GM12878 (cell line): ENCODE measurements at regions not wholly inside any gene's neighbourhood (a gene's known extent, or its start where the extent isn't known, plus 50 kb on each side); places are given as distances from the start of the nearest gene placed in this dataset.

Experiments used
- ATAC-seq: fragments of 200-7000 bp; cut with Tn5 transposase; 3 replicates; pipeline ENCODE4 v1.9.1; 2020; ENCODE audit warnings: mild to moderate bottlenecking, moderate library complexity
- BruUV-seq: library from RNA; stranded (reverse); fragments of 400-500 nt; replicated peaks from 2 replicates; lab custom pipeline; 2021; lab: Mats Ljungman, UMichigan
- CTCF ChIA-PET: fragments of 300-600 bp; sonication (Branson Sonifier 250); formaldehyde crosslinking; extraction: SDS; loops from one replicate; lab custom pipeline; 2021; ENCODE audit warnings: inconsistent platforms; lab: Yijun Ruan, JAX
- POLR2A ChIA-PET: fragments of 350-600 bp; formaldehyde crosslinking; extraction: SDS; loops from one replicate; lab custom pipeline; 2021; ENCODE audit warnings: inconsistent platforms; lab: Charles Lee
- RAD21 ChIA-PET: fragments of 300-600 bp; sonication (Branson Sonifier 250); formaldehyde crosslinking; loops from one replicate; lab custom pipeline; 2023; ENCODE audit warnings: antibody characterized with exemption; ENCODE audit not compliant: unreplicated experiment; lab: Charles Lee
- SMC1A ChIA-PET: fragments of 300-600 bp; sonication (Branson Sonifier 250); formaldehyde crosslinking; loops from one replicate; lab custom pipeline; 2023; ENCODE audit not compliant: unreplicated experiment, uncharacterized antibody; lab: Charles Lee
- DNase-seq: peaks from one replicate; pipeline ENCODE4 v3.0.0-alpha.2; 2011; ENCODE audit warnings: low read depth, low spot score
- FAIRE-seq: peaks from 3 replicates; lab custom pipeline; 2011; peaks lifted over from hg19 to GRCh38; lab: Jason Lieb, UNC
- H2AFZ ChIP-seq: 2 replicates; pipeline ENCODE4 v1.6.0; 2011; ENCODE audit warnings: low read depth, low read length, control low read depth; ENCODE audit not compliant: control insufficient read depth
- H3K27ac ChIP-seq: 2 replicates; pipeline ENCODE4 v1.5.1; 2011; ENCODE audit warnings: control low read depth; ENCODE audit not compliant: control insufficient read depth, insufficient read depth
- H3K27me3 ChIP-seq, 2 experiments: replicated peaks in 1 of 2; 2 replicates each; pipeline versions ENCODE4 v1.6.0 to v1.6.1; 2011; ENCODE audit warnings: low read length in 1 of 2; ENCODE audit not compliant: control insufficient read depth in 2 of 2, insufficient read depth in 2 of 2
- H3K36me3 ChIP-seq, 2 experiments: 2 replicates each; pipeline ENCODE4 v1.5.1; 2011; ENCODE audit warnings: low read length in 1 of 2; ENCODE audit not compliant: control insufficient read depth in 2 of 2, insufficient read depth in 2 of 2
- H3K4me1 ChIP-seq: 2 replicates; pipeline ENCODE4 v1.6.1; 2011; ENCODE audit warnings: mild to moderate bottlenecking, low read length, moderate library complexity, mixed read lengths; ENCODE audit not compliant: control insufficient read depth, insufficient read depth
- H3K4me2 ChIP-seq: 2 replicates; pipeline ENCODE4 v1.6.0; 2011; ENCODE audit warnings: control low read depth; ENCODE audit not compliant: control insufficient read depth, insufficient read depth
- H3K4me3 ChIP-seq: fragments of 200-600 bp; sonication (generic); 2 replicates; pipeline ENCODE4 v1.5.1; 2016
- H3K79me2 ChIP-seq: 2 replicates; pipeline ENCODE4 v1.6.0; 2011; ENCODE audit warnings: low read length; ENCODE audit not compliant: control insufficient read depth, insufficient read depth
- H3K9ac ChIP-seq: 2 replicates; pipeline ENCODE4 v1.8.0; 2011; ENCODE audit warnings: low read length, control low read depth, mixed read lengths; ENCODE audit not compliant: control insufficient read depth, insufficient read depth
- H3K9me3 ChIP-seq: replicated peaks from 3 replicates; pipeline ENCODE4 v1.5.1; 2011; ENCODE audit warnings: mild to moderate bottlenecking, low read length; ENCODE audit not compliant: control insufficient read depth, insufficient read depth
- H4K20me1 ChIP-seq: 2 replicates; pipeline ENCODE4 v1.6.0; 2011; ENCODE audit not compliant: control insufficient read depth, insufficient read depth
- ATF7 ChIP-seq: fragments of 450-650 bp; IDR thresholded peaks from 2 replicates; pipeline ENCODE4 v1.6.1; 2016; ENCODE audit warnings: low read depth, mild to moderate bottlenecking
- CBX5 ChIP-seq: sonication (generic); IDR thresholded peaks from 2 replicates; pipeline ENCODE4 v1.6.1; 2016; ENCODE audit warnings: low read depth, moderate library complexity, mild to moderate bottlenecking, inconsistent platforms
- CUX1 ChIP-seq: IDR thresholded peaks from 2 replicates; pipeline ENCODE4 v1.6.1; 2012; ENCODE audit warnings: improper control_type of control experiment, low read depth, low read length; ENCODE audit not compliant: insufficient replicate concordance
- EZH2 ChIP-seq: IDR thresholded peaks from 2 replicates; pipeline ENCODE4 v1.6.1; 2012; ENCODE audit warnings: low read depth, mild to moderate bottlenecking, control low read depth, inconsistent platforms, low read length, borderline replicate concordance; ENCODE audit not compliant: control insufficient read depth
- IRF4 ChIP-seq: IDR thresholded peaks from 2 replicates; pipeline ENCODE4 v1.6.1; 2011; ENCODE audit warnings: low read depth, low read length
- MEF2A ChIP-seq: IDR thresholded peaks from 2 replicates; pipeline ENCODE4 v1.6.1; 2011; ENCODE audit warnings: low read depth, mild to moderate bottlenecking, low read length, moderate library complexity; ENCODE audit not compliant: insufficient read depth
- NR2C2 ChIP-seq: IDR thresholded peaks from 2 replicates; pipeline ENCODE4 v1.6.1; 2011; ENCODE audit warnings: borderline replicate concordance, low read depth; ENCODE audit not compliant: control insufficient read depth, insufficient read length
- RFX5 ChIP-seq: IDR thresholded peaks from 2 replicates; pipeline ENCODE4 v1.6.1; 2011; ENCODE audit warnings: low read depth, low read length, improper control_type of control experiment
- SKIL ChIP-seq: fragments of 450-650 bp; IDR thresholded peaks from 2 replicates; pipeline ENCODE4 v1.6.1; 2017; ENCODE audit warnings: mild to moderate bottlenecking, low read depth, inconsistent platforms; ENCODE audit not compliant: poor library complexity, severe bottlenecking
- SMAD1 ChIP-seq: fragments of 450-650 bp; IDR thresholded peaks from 2 replicates; pipeline ENCODE4 v1.6.1; 2018; ENCODE audit warnings: mild to moderate bottlenecking, low read depth; ENCODE audit not compliant: partially characterized antibody
- YBX1 ChIP-seq: fragments of 450-650 bp; IDR thresholded peaks from 2 replicates; pipeline ENCODE4 v1.6.1; 2016; ENCODE audit warnings: antibody characterized with exemption
- ZBED1 ChIP-seq: IDR thresholded peaks from 2 replicates; pipeline ENCODE4 v1.6.1; 2016; ENCODE audit warnings: borderline replicate concordance
- ZBTB33 ChIP-seq: fragments of 450-650 bp; IDR thresholded peaks from 2 replicates; pipeline ENCODE4 v1.6.1; 2017; ENCODE audit warnings: mild to moderate bottlenecking
- ZNF384 ChIP-seq: IDR thresholded peaks from 2 replicates; pipeline ENCODE4 v1.6.1; 2012; ENCODE audit warnings: low read depth, mild to moderate bottlenecking, low read length, improper control_type of control experiment, borderline replicate concordance
- ZZZ3 ChIP-seq: IDR thresholded peaks from 2 replicates; pipeline ENCODE4 v1.6.1; 2011; ENCODE audit warnings: low read depth; ENCODE audit not compliant: control insufficient read depth, insufficient read length
- WGBS: methylation state at CpG from one replicate; pipeline ENCODE4 v1.1.6; 2016; ENCODE audit warnings: low lambda C conversion rate; ENCODE audit not compliant: insufficient replicate concordance, insufficient coverage; ENCODE audit errors: missing lambda C conversion rate; 5-methylcytosine and 5-hydroxymethylcytosine counted together
- in situ Hi-C: fragments of 300-500 bp; cut with MboI; formaldehyde crosslinking; loops from 9 replicates; pipeline ENCODE4 v1.14.3; 2018; ENCODE audit warnings: mixed read lengths
- intact Hi-C: fragments of 100-400 bp; cut with micrococcal nuclease; formaldehyde crosslinking; loops from one replicate; pipeline ENCODE4 v1.14.2; 2022; ENCODE audit not compliant: unreplicated experiment

GRCh38 chr1:117683571-117684285 lies 77.9 kb downstream of the TENT5C start:
- Histone ChIP-seq H3K36me3 (no peaks in the 10 kb centered on the region), H3K4me2 (no peak overlapping the region), H3K4me3 (no peak overlapping the region), H3K27ac (no peak overlapping the region), H3K9me3 (no peaks in the 10 kb centered on the region), H2AFZ (no peak overlapping the region), H3K9ac (no peak overlapping the region), H3K27me3 (peaks cover 0 to 12% of the 10 kb centered on the region in 2 experiments; a peak in 3 of 4 replicates), H3K79me2 (no peaks in the 10 kb centered on the region), H4K20me1 (no peaks in the 10 kb centered on the region; the same call in 1 of the 2 replicates), H3K4me1 (no peaks in the 10 kb centered on the region)
- no peak for FAIRE-seq
- POLR2A ChIA-PET: no interaction called here
- CTCF ChIA-PET: no interaction called here
- RAD21 ChIA-PET: no interaction called here
- no peak for ATAC-seq
- in situ Hi-C loops (no loop called here), intact Hi-C loops (loop anchor here (5.0 kb wide), 1 partner anchor 69 kb away; no protein-coding TSS in a partner anchor)
- SMC1A ChIA-PET: interaction anchor here (1.1 kb wide), 1 partner anchor 171 kb away, joined by 3 read pairs; no protein-coding TSS in a partner anchor
- no peak for DNase-seq
- no TSS peak for BruUV-seq
- WGBS: 43% methylated on average over 6 of the region's 6 CpGs
- no peak for TF ChIP-seq ZBED1
- no peak for TF ChIP-seq ZBTB33
- no peak for TF ChIP-seq SKIL
- TF ChIP-seq CUX1: no peak
- no peak for TF ChIP-seq RFX5
- TF ChIP-seq ATF7: no peak
- TF ChIP-seq MEF2A: no peak
- no peak for TF ChIP-seq NR2C2
- TF ChIP-seq ZZZ3: no peak
- TF ChIP-seq YBX1: no peak
- TF ChIP-seq IRF4: no peak
- TF ChIP-seq EZH2: no peak
- TF ChIP-seq ZNF384: no peak
- no peak for TF ChIP-seq SMAD1
- no peak for TF ChIP-seq CBX5
